ENCODE measurements at regions not wholly inside any gene's neighbourhood (a gene's known extent, or its start where the extent isn't known, plus 50 kb on each side); places are given as distances from the start of the nearest gene placed in this dataset.
"Not testable (repeated sequence)": the region's sequence is repeated elsewhere in the genome, so short reads cannot be mapped to it uniquely, and the experiment has no call there.

- TF ChIP-seq CTCF, POLR2A (IDR thresholded peaks at IDR 0.05): not testable (repeated sequence)
Observed at GRCh38 chrX:56164135-56164534, 68.0 kb upstream of the KLF8 start.

Measured in thyroid gland (tissue), 4 donors.